A549 (cell line): ENCODE measurements at regions not wholly inside any gene's neighbourhood (a gene's known extent, or its start where the extent isn't known, plus 50 kb on each side); places are given as distances from the start of the nearest gene placed in this dataset.
"Not testable (repeated sequence)": the region's sequence is repeated elsewhere in the genome, so short reads cannot be mapped to it uniquely, and the experiment has no call there.

Experiments used
- ATAC-seq, 2 experiments: fragments of 200-7000 bp in 1 of 2; fragments of >200 bp in 1 of 2; cut with Nextera tagmentation in 1 of 2; cut with Tn5 transposase in 1 of 2; 3 replicates each; pipeline versions ENCODE4 v1.8.0 to v1.9.1; 2018 to 2020; ENCODE audit warnings: mild to moderate bottlenecking in 1 of 2, moderate library complexity in 1 of 2
- CTCF ChIA-PET: fragments of 300-600 bp; sonication (Branson Sonifier 250); formaldehyde crosslinking; extraction: SDS; loops from one replicate; lab custom pipeline; 2021; ENCODE audit warnings: antibody characterized with exemption, inconsistent platforms; lab: Yijun Ruan, JAX
- POLR2A ChIA-PET: fragments of 350-600 bp; formaldehyde crosslinking; extraction: SDS; loops from one replicate; lab custom pipeline; 2021; ENCODE audit warnings: antibody characterized with exemption, inconsistent platforms; lab: Yijun Ruan, JAX
- DNase-seq, 2 experiments: peaks; one replicate each; pipeline versions ENCODE4 v3.0.0 to v3.0.0-alpha.2; 2011 to 2016; ENCODE audit warnings: low read depth in 1 of 2, low spot score in 1 of 2
- FAIRE-seq: peaks from 2 replicates; lab custom pipeline; 2011; peaks lifted over from hg19 to GRCh38; lab: Jason Lieb, UNC
- H3K27ac ChIP-seq, 2 experiments: fragments of >200 bp; sonication (Bioruptor Twin); formaldehyde crosslinking; 3 replicates each; pipeline ENCODE4 v1.5.1; 2016 to 2017
- H3K4me1 ChIP-seq: fragments of >200 bp; sonication (Bioruptor Twin); formaldehyde crosslinking; 3 replicates; pipeline ENCODE4 v1.6.1; 2016
- H3K4me2 ChIP-seq: fragments of >200 bp; sonication (Bioruptor Twin); formaldehyde crosslinking; 3 replicates; pipeline ENCODE4 v1.6.1; 2016
- H3K4me3 ChIP-seq: fragments of >200 bp; sonication (Bioruptor Twin); formaldehyde crosslinking; 3 replicates; pipeline ENCODE4 v1.5.1; 2016
- H3K9me3 ChIP-seq: fragments of >200 bp; sonication (Bioruptor Twin); formaldehyde crosslinking; 3 replicates; pipeline ENCODE4 v1.6.1; 2016
- CEBPB ChIP-seq, 2 experiments: fragments of >200 bp in 1 of 2; sonication (Bioruptor Twin) in 1 of 2; formaldehyde crosslinking in 1 of 2; IDR thresholded peaks; 2 replicates each; pipeline ENCODE4 v1.6.1; 2012 to 2016
- CHD4 ChIP-seq: fragments of 200-600 bp; sonication (generic); IDR thresholded peaks from 2 replicates; pipeline ENCODE4 v1.6.1; 2016; ENCODE audit warnings: antibody characterized with exemption, mild to moderate bottlenecking, borderline replicate concordance
- EHF ChIP-seq: fragments of 250-450 bp; sonication (Bioruptor Pico); IDR thresholded peaks from 2 replicates; pipeline ENCODE4 v1.5.0; 2020; ENCODE audit warnings: mild to moderate bottlenecking
- HOXB13 ChIP-seq: fragments of 250-450 bp; sonication (Bioruptor Pico); IDR thresholded peaks from 2 replicates; pipeline ENCODE4 v1.5.0; 2020; ENCODE audit warnings: low read depth, mild to moderate bottlenecking, moderate library complexity
- JUNB ChIP-seq: fragments of >200 bp; sonication (Bioruptor Twin); formaldehyde crosslinking; IDR thresholded peaks from 2 replicates; pipeline ENCODE4 v1.6.1; 2016
- KDM1A ChIP-seq: fragments of 200-600 bp; sonication (generic); IDR thresholded peaks from 2 replicates; pipeline ENCODE4 v1.6.1; 2016; ENCODE audit warnings: low read depth, mild to moderate bottlenecking
- KDM5A ChIP-seq: fragments of 200-600 bp; sonication (generic); IDR thresholded peaks from 2 replicates; pipeline ENCODE4 v1.6.1; 2016; ENCODE audit warnings: antibody characterized with exemption, mild to moderate bottlenecking
- MAFK ChIP-seq: fragments of 450-650 bp; IDR thresholded peaks from 2 replicates; pipeline ENCODE4 v1.6.1; 2014; ENCODE audit not compliant: partially characterized antibody
- NFE2L2 ChIP-seq: fragments of 150-350 bp; conservative IDR thresholded peaks from 2 replicates; pipeline ENCODE4 v1.6.1; 2014; ENCODE audit warnings: low read length
- PBX3 ChIP-seq: IDR thresholded peaks from 2 replicates; pipeline ENCODE4 v1.6.1; 2012
- POLR2A ChIP-seq: IDR thresholded peaks from 2 replicates; pipeline ENCODE4 v1.6.1; 2012; ENCODE audit warnings: mild to moderate bottlenecking, low read length
- RAD21 ChIP-seq, 2 experiments: fragments of >200 bp in 1 of 2; sonication (Bioruptor Twin) in 1 of 2; formaldehyde crosslinking in 1 of 2; IDR thresholded peaks in 1 of 2; conservative IDR thresholded peaks in 1 of 2; 2 replicates in 1 of 2; 3 replicates in 1 of 2; pipeline ENCODE4 v1.6.1; 2012 to 2018; ENCODE audit warnings: inconsistent platforms in 1 of 2
- RARB ChIP-seq: fragments of 250-450 bp; sonication (Bioruptor Pico); IDR thresholded peaks from 2 replicates; pipeline ENCODE4 v1.8.0; 2021; ENCODE audit warnings: mild to moderate bottlenecking, moderate library complexity
- RFX5 ChIP-seq: fragments of 450-650 bp; IDR thresholded peaks from 2 replicates; pipeline ENCODE4 v1.7.1; 2014; ENCODE audit warnings: antibody characterized with exemption, mild to moderate bottlenecking, moderate library complexity
- USF2 ChIP-seq: fragments of 450-650 bp; IDR thresholded peaks from 2 replicates; pipeline ENCODE4 v1.6.1; 2014; ENCODE audit warnings: antibody characterized with exemption
- ZC3H11A ChIP-seq: fragments of 450-650 bp; IDR thresholded peaks from 2 replicates; pipeline ENCODE4 v1.6.1; 2014; ENCODE audit warnings: antibody characterized with exemption, mild to moderate bottlenecking
- ZNF302 ChIP-seq: fragments of 250-450 bp; sonication (Bioruptor Pico); IDR thresholded peaks from 2 replicates; pipeline ENCODE4 v1.9.0; 2021; ENCODE audit warnings: inconsistent platforms, mild to moderate bottlenecking, moderate library complexity
- WGBS: methylation state at CpG from one replicate; pipeline ENCODE4 v1.1.6; 2017; ENCODE audit errors: missing lambda C conversion rate; 5-methylcytosine and 5-hydroxymethylcytosine counted together

GRCh38 chr22:12601870-12602779 lies 2925.9 kb upstream of the OR11H1 start:
- H3K4me2 ChIP-seq = no peak overlapping the region
- POLR2A ChIA-PET = no interaction called here

GRCh38 chr22:12603399-12603798 lies 2924.6 kb upstream of the OR11H1 start:
- DNase-seq, POLR2A ChIA-PET, H3K4me1 ChIP-seq, H3K27ac ChIP-seq, H3K4me3 ChIP-seq, H3K9me3 ChIP-seq, CTCF ChIA-PET, ATAC-seq, H3K4me2 ChIP-seq, FAIRE-seq: not testable (repeated sequence)
- 27% methylated on average over 6 of the region's 6 CpGs for WGBS
- peak; percentile 44 for TF ChIP-seq MAFK

More at GRCh38 chr22:12601870-12602779, 2925.9 kb upstream of the OR11H1 start:
- 58% methylated on average over 61 of the region's 75 CpGs for WGBS
- FAIRE-seq (no peak), ATAC-seq (no peak), DNase-seq (no peak)
- H3K4me3 ChIP-seq = no peak overlapping the region
- no peak for TF ChIP-seq PBX3
- TF ChIP-seq ZC3H11A = no peak
- no peak for TF ChIP-seq KDM1A
- no peak for TF ChIP-seq JUNB
- no peak for TF ChIP-seq NFE2L2
- no peak for TF ChIP-seq HOXB13 (CRISPR knock-in tag)
- TF ChIP-seq ZNF302 (CRISPR knock-in tag) = no peak
- TF ChIP-seq KDM5A = no peak
- no peak for TF ChIP-seq USF2
- TF ChIP-seq RAD21 (conservative IDR thresholded peaks at IDR 0.05 in 1 of 2, IDR thresholded peaks at IDR 0.05 in 1 of 2) = no peak
- TF ChIP-seq POLR2A = no peak
- no peak for TF ChIP-seq CHD4
- TF ChIP-seq CEBPB (IDR thresholded peaks at IDR 0.05) = no peak
- TF ChIP-seq RARB (CRISPR knock-in tag) = no peak
- H3K4me1 ChIP-seq = no peaks in the 10 kb centered on the region
- 0 out of 3 replicates have a peak, but pooled peaks cover 2% of the 10 kb centered on the region for H3K9me3 ChIP-seq
- H3K27ac ChIP-seq = no peak overlapping the region
- CTCF ChIA-PET = no interaction called here

DNA sequence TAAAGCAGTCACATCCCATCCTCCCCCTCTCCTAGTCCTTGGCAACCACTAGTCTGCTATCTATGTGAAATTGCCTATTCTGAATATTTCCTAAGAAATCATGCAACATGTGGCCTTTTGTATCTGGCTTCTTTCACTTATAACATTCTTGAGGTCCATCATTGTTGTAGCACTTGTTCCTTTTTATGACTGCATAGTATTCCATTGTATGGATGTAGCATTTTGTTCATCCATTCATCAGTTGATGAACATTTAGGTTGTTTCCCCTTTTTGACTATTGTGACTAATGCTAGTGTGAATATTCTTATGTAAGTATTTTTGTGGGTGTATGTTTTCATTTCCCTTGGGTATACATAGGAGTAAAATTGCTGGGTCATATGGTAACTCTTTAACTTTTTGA lies 2924.2 kb upstream of the OR11H1 start:
- H3K4me2 ChIP-seq, H3K4me1 ChIP-seq, ATAC-seq, DNase-seq, POLR2A ChIA-PET, CTCF ChIA-PET, H3K27ac ChIP-seq, H3K4me3 ChIP-seq, H3K9me3 ChIP-seq, FAIRE-seq: not testable (repeated sequence)

DNA sequence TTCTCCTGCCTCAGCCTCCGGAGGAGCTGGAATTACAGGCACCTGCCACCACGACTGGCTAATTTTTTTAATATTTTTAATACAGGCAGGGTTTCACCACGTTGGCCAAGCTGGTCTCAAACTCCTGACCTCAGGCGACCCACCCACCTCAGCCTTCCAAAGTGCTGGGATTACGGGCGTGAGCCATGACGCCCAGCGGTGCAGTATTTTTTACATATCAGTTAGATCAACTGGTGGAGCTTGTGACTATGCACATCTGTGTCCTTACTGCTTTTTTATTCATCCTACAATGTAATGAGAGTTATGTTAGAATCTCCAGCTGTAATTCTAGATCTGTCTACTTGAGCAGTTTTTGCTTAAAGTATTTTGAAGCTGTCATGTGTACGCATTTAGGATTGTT lies 2919.5 kb upstream of the OR11H1 start:
- H3K9me3 ChIP-seq, POLR2A ChIA-PET, CTCF ChIA-PET, DNase-seq, H3K27ac ChIP-seq, H3K4me2 ChIP-seq, H3K4me3 ChIP-seq, H3K4me1 ChIP-seq, FAIRE-seq, ATAC-seq: not testable (repeated sequence)
- WGBS = 35% methylated on average over 9 of the region's 9 CpGs

DNA sequence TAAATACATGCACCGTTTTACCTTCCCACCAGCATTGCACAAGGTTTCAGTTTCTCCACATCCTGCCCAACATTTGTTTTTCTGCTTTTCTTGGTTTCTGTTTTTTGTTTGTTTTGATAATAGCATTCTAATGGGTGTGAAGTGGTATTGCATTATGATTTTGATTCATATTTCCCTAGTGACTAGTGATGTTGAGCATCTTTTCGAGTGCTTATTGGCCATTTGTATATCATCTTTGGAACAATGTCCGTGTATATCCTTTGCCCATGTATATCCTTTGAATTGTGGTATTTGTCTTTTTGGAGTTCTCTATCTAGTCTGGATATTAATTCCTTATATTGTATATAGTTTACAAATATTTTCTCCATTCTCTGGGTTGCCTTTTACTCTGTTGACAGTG lies 2914.8 kb upstream of the OR11H1 start:
- Histone ChIP-seq H3K4me1 (no peaks in the 10 kb centered on the region), H3K9me3 (no peaks in the 10 kb centered on the region), H3K27ac (no peak overlapping the region), H3K4me3 (no peak overlapping the region), H3K4me2 (no peak overlapping the region)
- ATAC-seq (no peak), DNase-seq (no peak), FAIRE-seq (no peak)
- POLR2A ChIA-PET = no interaction called here
- under 1% methylated on average over 3 of the region's 3 CpGs for WGBS
- TF ChIP-seq EHF (CRISPR knock-in tag) (no peak), RFX5 (peak; percentile 88)
- CTCF ChIA-PET = no interaction called here

DNA sequence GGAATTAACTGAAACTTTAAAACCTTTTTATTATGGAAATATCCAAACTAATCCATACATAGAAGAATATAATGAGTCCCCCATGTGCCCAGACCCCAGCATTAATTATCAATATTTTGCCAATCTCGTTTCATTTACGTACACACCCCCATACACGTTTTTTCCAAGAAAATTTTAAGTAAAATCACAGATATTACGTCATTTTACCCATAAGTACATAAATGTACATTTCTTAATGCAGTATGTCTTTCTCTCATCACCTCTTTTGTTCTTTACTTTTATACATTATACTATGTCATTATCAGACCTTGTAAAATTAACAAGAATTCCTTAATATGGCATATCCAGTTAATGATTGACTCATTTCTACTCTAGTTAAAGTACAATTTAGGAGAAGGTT lies 2914.1 kb upstream of the OR11H1 start:
- FAIRE-seq, H3K9me3 ChIP-seq, DNase-seq, H3K27ac ChIP-seq, H3K4me1 ChIP-seq, POLR2A ChIA-PET, H3K4me3 ChIP-seq, CTCF ChIA-PET, H3K4me2 ChIP-seq, ATAC-seq: not testable (repeated sequence)
- 1% methylated on average over 4 of the region's 4 CpGs for WGBS

DNA sequence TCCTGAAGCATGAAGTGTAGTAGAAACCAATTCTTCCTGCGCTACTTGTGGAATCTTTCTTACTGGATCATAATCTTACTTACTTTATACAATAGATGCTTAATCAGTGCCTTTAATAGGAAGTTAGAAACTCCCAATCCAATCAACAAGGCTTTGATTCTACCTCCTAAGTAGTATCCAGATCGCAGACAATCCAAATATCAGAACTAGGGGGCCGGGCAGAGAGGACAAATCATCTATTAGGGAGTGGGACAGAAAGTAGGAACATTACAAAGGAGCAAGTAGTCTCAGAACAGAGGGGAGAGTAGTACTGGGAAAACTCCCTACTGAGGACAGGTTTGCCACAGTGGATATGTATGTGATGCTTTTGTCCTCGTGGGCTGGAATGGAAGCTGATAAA lies 2901.1 kb upstream of the OR11H1 start:
- H3K9me3 ChIP-seq, H3K4me3 ChIP-seq, FAIRE-seq, POLR2A ChIA-PET, DNase-seq, H3K4me2 ChIP-seq, CTCF ChIA-PET, H3K27ac ChIP-seq, H3K4me1 ChIP-seq, ATAC-seq: not testable (repeated sequence)
- WGBS = 4% methylated on average over 4 of the region's 4 CpGs

GRCh38 chr22:12629815-12630214 lies 2898.2 kb upstream of the OR11H1 start:
- DNase-seq, H3K4me1 ChIP-seq, FAIRE-seq, POLR2A ChIA-PET, CTCF ChIA-PET, ATAC-seq, H3K27ac ChIP-seq, H3K4me3 ChIP-seq, H3K4me2 ChIP-seq, H3K9me3 ChIP-seq: not testable (repeated sequence)
- WGBS = 2% methylated on average over 2 of the region's 2 CpGs
